ENCODE measurements at regions not wholly inside any gene's neighbourhood (a gene's known extent, or its start where the extent isn't known, plus 50 kb on each side); places are given as distances from the start of the nearest gene placed in this dataset.
A peak's percentile ranks its signal among the peaks of the same experiment; 100 is the strongest.

DNA sequence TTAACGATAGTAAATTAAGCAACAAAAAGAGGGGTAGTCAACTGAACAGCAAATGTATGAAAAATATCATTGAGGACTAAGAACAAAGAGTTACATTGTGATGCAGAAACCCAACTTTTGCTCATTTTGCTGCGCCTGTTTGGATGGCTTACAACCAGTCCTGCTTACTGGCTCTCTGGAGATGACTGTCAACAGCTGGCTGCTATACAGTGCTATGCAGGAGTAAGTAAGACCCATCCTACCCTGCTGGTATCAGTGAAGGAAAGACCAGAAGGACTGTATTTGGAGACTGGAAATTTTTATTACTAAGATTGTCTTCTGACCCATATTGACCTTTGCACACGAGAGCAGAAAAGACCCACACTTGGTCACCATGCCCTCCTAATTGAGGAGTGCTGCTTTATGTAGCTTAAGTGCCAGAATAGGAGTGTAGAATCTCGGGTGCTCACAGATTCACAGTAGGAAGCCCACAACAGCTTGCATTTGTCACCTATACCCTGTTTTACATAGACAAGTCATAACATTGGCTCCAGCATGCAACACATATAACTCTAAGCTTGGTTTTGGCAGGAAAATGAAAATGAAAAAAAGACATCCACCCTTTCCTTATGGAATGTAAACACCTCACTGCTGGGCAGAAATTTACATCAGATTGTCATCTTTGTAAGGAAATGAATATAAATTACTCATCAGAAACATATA is 1915.0 kb upstream of the CELF4 start:
- TF ChIP-seq CTCF (conservative IDR thresholded peaks at IDR 0.05), result no peak
- H3K27ac ChIP-seq, result no peak overlapping the region

- H3K27ac ChIP-seq, result no peak overlapping the region
- TF ChIP-seq CTCF (conservative IDR thresholded peaks at IDR 0.05), result no peak
These were observed 1898.4 kb upstream of the CELF4 start for GRCh38 chr18:39464006-39464405.

- no peak for TF ChIP-seq CTCF (conservative IDR thresholded peaks at IDR 0.05)
- H3K27ac ChIP-seq, result no peak overlapping the region
These were observed 1896.8 kb upstream of the CELF4 start for GRCh38 chr18:39462436-39462835.

DNA sequence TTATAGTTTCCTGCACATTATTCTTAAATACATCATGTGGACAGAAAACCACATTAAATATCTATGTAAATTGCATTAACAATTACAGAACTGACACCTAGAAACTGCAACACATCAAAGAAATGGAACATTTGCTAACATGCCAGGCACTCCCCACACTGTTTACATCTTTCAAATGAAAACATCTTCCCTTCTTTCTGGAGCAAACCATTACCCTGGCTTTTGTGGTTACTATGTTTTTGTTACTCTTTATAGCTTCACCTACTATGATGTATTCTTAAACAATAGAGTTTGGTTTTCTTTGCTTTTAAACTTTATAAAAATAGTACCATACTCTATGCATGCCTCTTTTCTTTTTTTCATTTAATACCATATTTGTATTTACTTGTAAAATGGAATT is 1894.5 kb upstream of the CELF4 start:
- H3K27ac ChIP-seq, result no peak overlapping the region
- no peak for TF ChIP-seq CTCF (conservative IDR thresholded peaks at IDR 0.05)

GRCh38 chr18:39455285-39455684 is 1889.7 kb upstream of the CELF4 start:
- no peak overlapping the region for H3K27ac ChIP-seq
- TF ChIP-seq CTCF (conservative IDR thresholded peaks at IDR 0.05), result no peak

- H3K27ac ChIP-seq, result no peak overlapping the region
- no peak for TF ChIP-seq CTCF (conservative IDR thresholded peaks at IDR 0.05)
These were observed 1889.3 kb upstream of the CELF4 start for GRCh38 chr18:39454866-39455265.

DNA sequence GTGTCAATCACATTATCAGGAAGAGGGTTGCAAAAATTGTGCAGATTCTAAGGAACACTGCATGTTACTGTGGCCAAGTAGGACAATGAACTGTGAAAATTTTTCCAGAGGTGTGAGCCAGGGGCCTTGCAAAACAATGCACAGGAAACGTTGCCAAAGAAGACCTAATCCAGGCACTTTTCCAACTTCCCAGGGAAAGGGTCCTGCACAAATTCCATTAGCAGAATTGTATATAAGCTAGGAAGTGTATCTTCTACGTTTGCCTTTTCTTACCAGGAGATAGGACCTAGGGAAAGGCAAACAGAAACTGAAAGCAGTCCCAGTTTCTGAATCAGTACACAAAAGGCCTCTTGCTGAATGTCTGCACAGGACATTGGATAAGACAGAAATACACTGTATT is 1888.3 kb upstream of the CELF4 start:
- H3K27ac ChIP-seq, result peak overlapping the region; percentile 51
- TF ChIP-seq CTCF (conservative IDR thresholded peaks at IDR 0.05), result no peak

Measured in VCaP (cell line).